ENCODE measurements at regions not wholly inside any gene's neighbourhood (a gene's known extent, or its start where the extent isn't known, plus 50 kb on each side); places are given as distances from the start of the nearest gene placed in this dataset.

DNA sequence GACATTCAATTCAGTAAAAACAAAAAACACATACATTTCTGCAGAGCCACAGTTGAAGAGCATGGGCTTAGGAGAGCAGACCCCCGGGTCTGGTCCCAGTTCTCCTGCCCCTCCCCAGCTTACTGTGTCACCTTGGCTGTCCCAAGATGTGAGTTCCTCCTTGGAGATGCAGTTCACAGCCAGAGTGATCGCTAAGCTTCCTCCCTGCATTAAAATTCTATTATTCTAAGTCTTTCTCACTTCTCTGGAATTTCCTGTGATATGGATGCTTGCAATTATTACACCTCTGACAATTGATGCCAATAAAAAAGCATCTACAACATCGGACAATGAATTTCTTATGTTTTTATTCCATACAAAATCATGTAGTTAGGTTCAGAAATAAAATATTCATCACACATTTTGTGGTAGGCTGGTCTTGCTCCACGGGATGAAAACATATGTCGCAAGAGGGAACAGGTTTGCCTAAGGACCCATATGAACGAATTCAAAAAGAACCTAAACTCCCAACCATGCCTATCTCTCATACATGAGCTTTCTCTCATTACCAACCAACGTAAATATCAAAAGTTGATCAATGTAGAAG is 328.5 kb upstream of the RUNX1 start:
- Histone ChIP-seq H3K4me2 (ENCODE audit: insufficient read depth, low read length) (peak overlapping the region; percentile 81), H4K20me1 (replicated peaks; ENCODE audit: control insufficient read depth, extremely low read depth, insufficient read depth, low read length) (no peaks in the 10 kb centered on the region), H3K36me3 (ENCODE audit: control insufficient read depth in 2 of 2, extremely low read depth in 1 of 2, insufficient read depth in 2 of 2, low read length in 2 of 2) (no peaks in the 10 kb centered on the region), H3K9ac (replicated peaks; ENCODE audit: extremely low read depth, insufficient read depth, low read length) (peak overlapping the region; percentile 51), H3K27me3 (ENCODE audit: control insufficient read depth in 2 of 2, insufficient read depth in 2 of 2, low read length in 2 of 2) (no peaks in the 10 kb centered on the region), H3K4me1 (ENCODE audit: control insufficient read depth, extremely low read depth, insufficient read depth, low read length) (peaks cover 50% of the 10 kb centered on the region), H2AFZ (ENCODE audit: low read depth, low read length) (peak overlapping the region; percentile 26), H3K9me1 (replicated peaks; ENCODE audit: control insufficient read depth, extremely low read depth, insufficient read depth, low read length) (no peaks in the 10 kb centered on the region), H3K9me3 (replicated peaks; ENCODE audit: control insufficient read depth, insufficient read depth, low read length) (no peaks in the 10 kb centered on the region), H3K4me3 (replicated peaks in 1 of 3; ENCODE audit: insufficient read depth in 1 of 3, low read depth in 1 of 3, low read length in 3 of 3) (peak overlapping the region in 1 of 3 experiments; percentile 29), H3K27ac (ENCODE audit: insufficient read depth, low read depth, low read length) (peak overlapping the region; percentile 91), H3K79me2 (ENCODE audit: control insufficient read depth, insufficient read depth, low read length) (no peaks in the 10 kb centered on the region)
- dilution Hi-C loops (cut with MboI; ENCODE audit: extremely low pct_ligation_motif_present, low sequenced_read_pairs) (no loop called here), intact Hi-C loops (cut with micrococcal nuclease) (loop anchor here (1.0 to 10.0 kb wide), 6 partner anchors 120 to 570 kb away; no protein-coding TSS in a partner anchor)
- POLR2A ChIA-PET = no interaction called here
- DNase-seq (ENCODE audit: low read depth, low spot score) (peak; percentile 75), FAIRE-seq (peak; percentile 86)
- CTCF ChIA-PET = interaction anchor here (0.7 to 3.3 kb wide), 11 partner anchors 12 to 463 kb away, joined by 3 to 16 read pairs (median 3); no protein-coding TSS in a partner anchor
- TF ChIP-seq GATA2 (IDR thresholded peaks at IDR 0.05; ENCODE audit: insufficient read depth, insufficient read length, low read depth, low read length) (peak; percentile 70), EZH2 (IDR thresholded peaks at IDR 0.05; ENCODE audit: borderline replicate concordance, low read depth, low read length, severe bottlenecking) (no peak), JUN (IDR thresholded peaks at IDR 0.05; ENCODE audit: borderline replicate concordance, insufficient read depth, insufficient read length, low read depth) (peak; percentile 81), CTCF (IDR thresholded peaks at IDR 0.05; ENCODE audit: extremely low read depth in 1 of 2, insufficient read depth in 1 of 2, low read depth in 1 of 2, low read length in 2 of 2) (no peak), FOS (IDR thresholded peaks at IDR 0.05; ENCODE audit: borderline replicate concordance, insufficient read depth, low read length) (peak; percentile 78), POLR2AphosphoS5 (IDR thresholded peaks at IDR 0.05; ENCODE audit: insufficient read depth, low read depth, low read length) (peak; percentile 53)
- TF ChIP-seq, protein P1, sequence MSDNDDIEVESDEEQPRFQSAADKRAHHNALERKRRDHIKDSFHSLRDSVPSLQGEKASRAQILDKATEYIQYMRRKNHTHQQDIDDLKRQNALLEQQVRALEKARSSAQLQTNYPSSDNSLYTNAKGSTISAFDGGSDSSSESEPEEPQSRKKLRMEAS (IDR thresholded peaks at IDR 0.05; ENCODE audit: insufficient read depth, insufficient read length) = no peak
- no TSS peak for BruUV-seq (replicated peaks)

All from endothelial cell of umbilical vein (primary cell).